OCI-LY7 (cell line): ENCODE measurements at regions not wholly inside any gene's neighbourhood (a gene's known extent, or its start where the extent isn't known, plus 50 kb on each side); places are given as distances from the start of the nearest gene placed in this dataset.

Experiments
- EZH2phosphoT487 ChIP-seq: fragments of 200-600 bp; sonication (generic); IDR thresholded peaks from 2 replicates; pipeline ENCODE4 v1.6.1; 2018; ENCODE audit warnings: low read depth, borderline replicate concordance, mild to moderate bottlenecking, mixed run types, antibody characterized with exemption, low read length, moderate library complexity, mixed read lengths
- TF ChIP-seq, protein P1 (sequence below): fragments of 200-600 bp; sonication (generic); conservative IDR thresholded peaks from 2 replicates; pipeline ENCODE4 v1.5.1; 2014; ENCODE audit warnings: mild to moderate bottlenecking, antibody characterized with exemption, low read length, moderate library complexity, mixed read lengths

DNA sequence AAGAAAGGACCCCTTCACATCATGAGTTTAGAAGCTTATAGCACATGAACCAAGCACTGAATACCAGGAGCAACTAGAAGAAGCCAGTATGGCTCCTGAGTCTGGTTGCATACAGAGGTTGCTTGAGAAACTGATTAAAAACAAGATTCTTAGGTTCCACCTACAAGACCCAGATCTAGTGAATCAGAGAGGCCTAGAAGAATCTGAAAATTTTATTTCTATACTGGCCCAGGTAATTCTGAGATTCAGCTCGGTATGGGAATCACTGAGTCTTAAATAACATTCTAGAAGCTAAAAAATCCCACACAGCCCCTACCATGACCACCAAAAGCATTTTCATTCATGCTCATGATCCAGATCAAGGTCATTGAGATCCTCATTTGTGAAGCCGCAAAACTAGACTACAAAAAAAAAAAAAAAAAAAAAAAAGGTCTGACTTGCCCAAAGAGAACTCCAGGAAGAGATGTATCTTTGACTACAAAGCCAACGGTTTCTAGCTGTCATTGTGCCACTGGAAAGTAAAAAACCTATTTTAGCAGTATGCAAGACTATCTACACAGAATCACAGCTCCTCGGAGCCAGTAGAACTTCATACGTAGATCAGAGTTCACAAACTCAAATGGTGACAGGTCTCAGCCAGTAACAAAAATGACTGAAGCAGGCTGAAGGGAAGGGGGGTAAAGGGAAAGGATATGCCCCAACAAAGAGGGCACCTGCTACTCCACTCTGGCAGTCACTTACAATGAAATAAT, 168.4 kb upstream of the EGLN3 start:
- TF ChIP-seq, protein P1, sequence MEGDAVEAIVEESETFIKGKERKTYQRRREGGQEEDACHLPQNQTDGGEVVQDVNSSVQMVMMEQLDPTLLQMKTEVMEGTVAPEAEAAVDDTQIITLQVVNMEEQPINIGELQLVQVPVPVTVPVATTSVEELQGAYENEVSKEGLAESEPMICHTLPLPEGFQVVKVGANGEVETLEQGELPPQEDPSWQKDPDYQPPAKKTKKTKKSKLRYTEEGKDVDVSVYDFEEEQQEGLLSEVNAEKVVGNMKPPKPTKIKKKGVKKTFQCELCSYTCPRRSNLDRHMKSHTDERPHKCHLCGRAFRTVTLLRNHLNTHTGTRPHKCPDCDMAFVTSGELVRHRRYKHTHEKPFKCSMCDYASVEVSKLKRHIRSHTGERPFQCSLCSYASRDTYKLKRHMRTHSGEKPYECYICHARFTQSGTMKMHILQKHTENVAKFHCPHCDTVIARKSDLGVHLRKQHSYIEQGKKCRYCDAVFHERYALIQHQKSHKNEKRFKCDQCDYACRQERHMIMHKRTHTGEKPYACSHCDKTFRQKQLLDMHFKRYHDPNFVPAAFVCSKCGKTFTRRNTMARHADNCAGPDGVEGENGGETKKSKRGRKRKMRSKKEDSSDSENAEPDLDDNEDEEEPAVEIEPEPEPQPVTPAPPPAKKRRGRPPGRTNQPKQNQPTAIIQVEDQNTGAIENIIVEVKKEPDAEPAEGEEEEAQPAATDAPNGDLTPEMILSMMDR: no peak
- no peak for TF ChIP-seq EZH2phosphoT487
